H1 (cell line): ENCODE measurements at regions not wholly inside any gene's neighbourhood (a gene's known extent, or its start where the extent isn't known, plus 50 kb on each side); places are given as distances from the start of the nearest gene placed in this dataset.
A peak's percentile ranks its signal among the peaks of the same experiment; 100 is the strongest.

Experiments
- CTCF ChIA-PET: fragments of 300-600 bp; sonication (Branson Sonifier 250); formaldehyde crosslinking; loops from one replicate; lab custom pipeline; 2021; ENCODE audit not compliant: partially characterized antibody; lab: Charles Lee
- POLR2A ChIA-PET: fragments of 300-600 bp; sonication (Branson Sonifier 250); formaldehyde crosslinking; loops from one replicate; lab custom pipeline; 2021; ENCODE audit warnings: inconsistent platforms; ENCODE audit not compliant: partially characterized antibody; lab: Charles Lee
- DNase-seq, 2 experiments: peaks; one replicate each; pipeline versions ENCODE4 v3.0.0 to v3.0.0-alpha.2; 2010 to 2022; ENCODE audit warnings: low spot score in 2 of 2, low read depth in 1 of 2, mixed read lengths in 1 of 2
- FAIRE-seq: peaks from 2 replicates; lab custom pipeline; 2011; peaks lifted over from hg19 to GRCh38; lab: Jason Lieb, UNC
- H2AFZ ChIP-seq: 2 replicates; pipeline ENCODE4 v1.8.1; 2012; ENCODE audit warnings: low read length, inconsistent platforms
- H2AK5ac ChIP-seq: 2 replicates; pipeline ENCODE4 v1.6.1; 2013; ENCODE audit warnings: low read depth, low read length
- H2BK120ac ChIP-seq: replicated peaks from 2 replicates; pipeline ENCODE3; 2013; ENCODE audit warnings: low read depth, low read length, inconsistent platforms
- H2BK12ac ChIP-seq: 2 replicates; pipeline ENCODE4 v1.6.1; 2013; ENCODE audit warnings: low read depth, low read length
- H2BK15ac ChIP-seq: 2 replicates; pipeline ENCODE4 v1.6.1; 2013; ENCODE audit warnings: low read length
- H2BK20ac ChIP-seq: 2 replicates; pipeline ENCODE4 v1.6.1; 2013; ENCODE audit warnings: low read length
- H2BK5ac ChIP-seq: 2 replicates; pipeline ENCODE4 v1.6.1; 2013; ENCODE audit warnings: low read depth, low read length
- H3K14ac ChIP-seq: 2 replicates; pipeline ENCODE4 v1.6.1; 2013; ENCODE audit warnings: inconsistent platforms; ENCODE audit not compliant: insufficient read length
- H3K18ac ChIP-seq: 2 replicates; pipeline ENCODE4 v1.6.1; 2013; ENCODE audit warnings: low read length; ENCODE audit errors: extremely low read depth
- H3K23ac ChIP-seq: 2 replicates; pipeline ENCODE4 v1.6.1; 2013; ENCODE audit warnings: inconsistent platforms; ENCODE audit not compliant: insufficient read length
- H3K23me2 ChIP-seq: 2 replicates; pipeline ENCODE4 v1.6.1; 2013; ENCODE audit warnings: low read depth, low read length
- H3K27ac ChIP-seq: 2 replicates; pipeline ENCODE4 v1.6.1; 2011; ENCODE audit warnings: low read depth, low read length, inconsistent platforms
- H3K27me3 ChIP-seq, 4 experiments: replicated peaks in 1 of 4; 1 replicate in 1 of 4; 2 replicates in 3 of 4; pipeline versions ENCODE4 v1.6.1 to v1.8.1; 2011 to 2013; ENCODE audit warnings: low read length in 3 of 4, mild to moderate bottlenecking in 3 of 4, inconsistent platforms in 2 of 4, mixed read lengths in 2 of 4, moderate library complexity in 1 of 4; ENCODE audit not compliant: control insufficient read depth in 3 of 4, insufficient read depth in 3 of 4; ENCODE audit errors: extremely low read depth in 1 of 4
- H3K36me3 ChIP-seq, 4 experiments: 2 replicates each; pipeline versions ENCODE4 v1.6.1 to v1.8.1; 2011 to 2013; ENCODE audit warnings: mild to moderate bottlenecking in 4 of 4, low read length in 3 of 4, moderate library complexity in 2 of 4, control low read depth in 1 of 4, inconsistent platforms in 1 of 4; ENCODE audit not compliant: insufficient read depth in 4 of 4, control insufficient read depth in 2 of 4
- H3K4ac ChIP-seq: replicated peaks from 2 replicates; pipeline ENCODE3; 2013; ENCODE audit warnings: low read length, low read depth, mixed read lengths, inconsistent platforms; ENCODE audit not compliant: insufficient read length
- H3K4me1 ChIP-seq, 4 experiments: replicated peaks in 1 of 4; 1 replicate in 1 of 4; 2 replicates in 3 of 4; pipeline versions ENCODE4 v1.6.1 to v1.8.1; 2011 to 2013; ENCODE audit warnings: low read length in 3 of 4, inconsistent platforms in 2 of 4, mixed read lengths in 1 of 4; ENCODE audit not compliant: insufficient read depth in 4 of 4, control insufficient read depth in 3 of 4
- H3K4me2 ChIP-seq, 2 experiments: 2 replicates each; pipeline versions ENCODE4 v1.6.1 to v1.8.1; 2011 to 2013; ENCODE audit warnings: low read depth in 2 of 2, low read length in 2 of 2, control low read depth in 1 of 2, inconsistent platforms in 1 of 2, mild to moderate bottlenecking in 1 of 2; ENCODE audit not compliant: insufficient read depth in 1 of 2
- H3K4me3 ChIP-seq, 4 experiments: fragments of 200-600, 300-600 bp in 1 of 4; sonication (generic), shearing (Covaris generic), sonication (Bioruptor Twin) in 1 of 4; 2 replicates each; pipeline versions ENCODE4 v1.5.1 to v1.8.1; 2011 to 2016; ENCODE audit warnings: low read length in 4 of 4, low read depth in 3 of 4, control low read depth in 2 of 4, inconsistent platforms in 2 of 4, mild to moderate bottlenecking in 2 of 4, mixed read lengths in 1 of 4, moderate library complexity in 1 of 4; ENCODE audit not compliant: insufficient read depth in 2 of 4; ENCODE audit errors: extremely low read depth in 1 of 4
- H3K56ac ChIP-seq: replicated peaks from 2 replicates; pipeline ENCODE3; 2013; ENCODE audit warnings: low read depth, mild to moderate bottlenecking, mixed read lengths, low read length, inconsistent platforms; ENCODE audit not compliant: insufficient read length
- H3K79me1 ChIP-seq: 2 replicates; pipeline ENCODE4 v1.6.1; 2013; ENCODE audit warnings: low read depth, low read length, control low read depth
- H3K79me2 ChIP-seq, 2 experiments: 2 replicates each; pipeline versions ENCODE4 v1.6.1 to v1.8.1; 2012 to 2013; ENCODE audit warnings: low read length in 2 of 2, mild to moderate bottlenecking in 2 of 2, inconsistent platforms in 1 of 2; ENCODE audit not compliant: insufficient read depth in 2 of 2, control insufficient read depth in 1 of 2
- H3K9ac ChIP-seq, 4 experiments: replicated peaks in 1 of 4; 1 replicate in 1 of 4; 2 replicates in 3 of 4; pipeline versions ENCODE4 v1.6.1 to v1.8.1; 2011 to 2013; ENCODE audit warnings: low read depth in 3 of 4, low read length in 3 of 4, control low read depth in 2 of 4, mild to moderate bottlenecking in 2 of 4, moderate library complexity in 2 of 4, inconsistent platforms in 1 of 4; ENCODE audit errors: extremely low read depth in 1 of 4
- H3K9me3 ChIP-seq, 2 experiments: 2 replicates each; pipeline versions ENCODE4 v1.6.1 to v1.8.1; 2012 to 2013; ENCODE audit warnings: mild to moderate bottlenecking in 2 of 2, moderate library complexity in 2 of 2, control low read depth in 1 of 2, inconsistent platforms in 1 of 2, low read depth in 1 of 2, low read length in 1 of 2, mixed read lengths in 1 of 2; ENCODE audit not compliant: insufficient read depth in 2 of 2
- H4K20me1 ChIP-seq, 2 experiments: replicated peaks in 1 of 2; 2 replicates each; pipeline versions ENCODE3 to v1.8.1; 2011 to 2013; ENCODE audit warnings: inconsistent platforms in 2 of 2, low read length in 2 of 2, mild to moderate bottlenecking in 1 of 2; ENCODE audit not compliant: insufficient read depth in 2 of 2, control insufficient read depth in 1 of 2
- H4K5ac ChIP-seq: 2 replicates; pipeline ENCODE4 v1.6.1; 2013; ENCODE audit warnings: low read length, low read depth, mixed read lengths, inconsistent platforms; ENCODE audit not compliant: insufficient read length
- H4K8ac ChIP-seq: 2 replicates; pipeline ENCODE4 v1.8.0; 2013; ENCODE audit warnings: mild to moderate bottlenecking, moderate library complexity, low read length, inconsistent platforms; ENCODE audit not compliant: insufficient read depth; ENCODE audit errors: extremely low read depth
- H4K91ac ChIP-seq: replicated peaks from 2 replicates; pipeline ENCODE3; 2013; ENCODE audit warnings: low read length, mixed read lengths, inconsistent platforms; ENCODE audit not compliant: insufficient read length
- ASH2L ChIP-seq: fragments of 200-600, 300-600 bp; sonication (generic); IDR thresholded peaks from one replicate; pipeline ENCODE4 v1.7.1; 2017; ENCODE audit warnings: low read length
- GABPA ChIP-seq: IDR thresholded peaks from 2 replicates; pipeline ENCODE4 v1.6.1; 2011; ENCODE audit warnings: mild to moderate bottlenecking, low read length, moderate library complexity, borderline replicate concordance; ENCODE audit not compliant: insufficient read depth
- JUND ChIP-seq: IDR thresholded peaks from 2 replicates; pipeline ENCODE4 v1.6.1; 2011; ENCODE audit warnings: mild to moderate bottlenecking, improper control_type of control experiment, low read length
- SRF ChIP-seq: IDR thresholded peaks from 2 replicates; pipeline ENCODE4 v1.6.1; 2011; ENCODE audit warnings: mild to moderate bottlenecking, low read depth, low read length, moderate library complexity
- TEAD4 ChIP-seq: IDR thresholded peaks from 2 replicates; pipeline ENCODE4 v1.6.1; 2012; ENCODE audit warnings: low read depth, low read length, inconsistent platforms, mixed read lengths
- WGBS, 2 experiments: shearing (Covaris generic) in 1 of 2; methylation state at CpG; one replicate each; pipeline versions ENCODE4 v1.1.6 to v1.1.7; 2013 to 2015; ENCODE audit warnings: low lambda C conversion rate in 2 of 2, mixed read lengths in 2 of 2, inconsistent platforms in 1 of 2, low coverage in 1 of 2, missing lambda C conversion rate in 1 of 2; ENCODE audit not compliant: insufficient replicate concordance in 2 of 2, insufficient coverage in 1 of 2, insufficient read length in 1 of 2; ENCODE audit errors: extremely low coverage in 1 of 2, missing lambda C conversion rate in 1 of 2; 5-methylcytosine and 5-hydroxymethylcytosine counted together

DNA sequence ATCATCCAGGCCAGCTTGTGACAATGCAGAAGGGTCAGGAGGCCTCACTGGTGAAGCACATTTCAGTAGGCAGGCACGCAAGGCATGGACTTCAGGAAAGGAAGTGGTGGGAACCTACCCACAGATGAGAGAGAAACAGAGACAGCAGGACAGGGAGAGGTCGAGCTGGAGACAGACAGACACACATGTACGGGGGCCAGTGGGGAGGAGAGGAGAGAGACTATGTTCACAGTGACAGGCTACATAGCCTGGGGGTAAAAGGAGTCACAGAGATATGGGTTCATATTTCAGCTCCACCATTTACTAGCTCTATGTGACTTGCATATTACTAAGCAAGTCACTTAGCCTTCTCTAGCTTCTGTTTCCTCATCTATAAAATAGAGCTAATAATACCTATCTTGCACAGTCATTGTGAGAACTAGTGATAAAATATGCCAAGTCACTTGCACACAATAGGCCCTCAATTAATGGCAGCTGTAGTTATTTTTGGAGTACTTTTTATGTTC is 91.1 kb upstream of the FUT8 start:
- H3K14ac ChIP-seq, result no peak overlapping the region
- no peaks in the 10 kb centered on the region for H3K4me1 ChIP-seq
- H4K8ac ChIP-seq, result peak overlapping the region; percentile 80; the same call in 1 of the 2 replicates
- H2BK120ac ChIP-seq, result no peak overlapping the region
- H3K23me2 ChIP-seq, result no peaks in the 10 kb centered on the region
- H4K91ac ChIP-seq, result no peak overlapping the region
- H3K18ac ChIP-seq, result no peak overlapping the region
- H2BK20ac ChIP-seq, result no peak overlapping the region
- H3K27ac ChIP-seq, result no peak overlapping the region
- no peaks in the 10 kb centered on the region for H4K20me1 ChIP-seq
- H2BK12ac ChIP-seq, result no peak overlapping the region
- H4K5ac ChIP-seq, result no peak overlapping the region
- peak overlapping the region; percentile 14; the same call in 1 of the 2 replicates for H2AFZ ChIP-seq
- H3K4ac ChIP-seq, result no peak overlapping the region
- H3K4me2 ChIP-seq, result no peak overlapping the region
- no peaks in the 10 kb centered on the region for H3K9me3 ChIP-seq
- H3K79me1 ChIP-seq, result no peaks in the 10 kb centered on the region
- H2AK5ac ChIP-seq, result no peak overlapping the region
- no peak overlapping the region for H2BK15ac ChIP-seq
- no peak overlapping the region for H3K9ac ChIP-seq
- H2BK5ac ChIP-seq, result no peak overlapping the region
- WGBS, 2 experiments, result 81% methylated on average over 3 of the region's 3 CpGs; no CpG with 5 or more reads in 1 of the 2 experiments
- no peaks in the 10 kb centered on the region for H3K27me3 ChIP-seq
- H3K56ac ChIP-seq, result no peak overlapping the region
- H3K79me2 ChIP-seq, result no peaks in the 10 kb centered on the region
- no peak for DNase-seq
- no peak overlapping the region for H3K23ac ChIP-seq
- H3K4me3 ChIP-seq, result no peak overlapping the region
- ChIA-PET CTCF (interaction anchor here (0.5 to 1.1 kb wide), 3 partner anchors 14 to 555 kb away, joined by 3 to 4 read pairs (median 3); no protein-coding TSS in a partner anchor), POLR2A (interaction anchor here (0.6 to 1.3 kb wide), 2 partner anchors 13 to 79 kb away, joined by 3 to 5 read pairs; no protein-coding TSS in a partner anchor)
- no peak for FAIRE-seq
- H3K36me3 ChIP-seq, result no peaks in the 10 kb centered on the region
- no peak for TF ChIP-seq JUND
- TF ChIP-seq GABPA, result no peak
- TF ChIP-seq ASH2L, result no peak
- TF ChIP-seq SRF, result no peak
- TF ChIP-seq TEAD4, result no peak
